ENCODE measurements at regions not wholly inside any gene's neighbourhood (a gene's known extent, or its start where the extent isn't known, plus 50 kb on each side); places are given as distances from the start of the nearest gene placed in this dataset.
"Not testable (repeated sequence)": the region's sequence is repeated elsewhere in the genome, so short reads cannot be mapped to it uniquely, and the experiment has no call there.

- H3K9me3 Mint-ChIP-seq; H3K4me1 Mint-ChIP-seq; H3K27ac Mint-ChIP-seq; ATAC-seq; DNase-seq (ENCODE audit: low spot score in 2 of 2); H3K4me3 Mint-ChIP-seq; H3K36me3 Mint-ChIP-seq: not testable (repeated sequence)
Measured at GRCh38 chr12:124070394-124071074, 97.5 kb downstream of the ZNF664 start.

DNA sequence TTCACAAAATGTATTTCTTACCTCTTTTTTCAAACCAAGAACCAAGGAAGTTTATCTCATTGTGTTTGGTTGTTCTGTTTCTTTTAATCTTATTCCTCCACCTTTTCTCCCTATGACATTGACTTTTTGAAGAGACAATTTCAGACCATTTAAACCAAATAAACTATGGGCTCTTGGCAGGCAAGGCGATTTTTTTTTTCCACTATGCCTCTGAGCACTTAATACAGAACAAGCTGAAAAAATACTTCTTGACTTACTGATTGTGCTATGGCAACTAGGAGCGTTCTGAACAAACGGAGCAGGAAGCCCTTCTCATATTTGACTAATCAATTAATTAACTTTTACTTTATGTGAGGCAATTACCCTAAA, 98.0 kb downstream of the ZNF664 start:
- H3K4me1 Mint-ChIP-seq: peaks cover 6% of the 10 kb centered on the region
- no peak for ATAC-seq
- H3K36me3 Mint-ChIP-seq: no peaks in the 10 kb centered on the region

GRCh38 chr12:124073356-124074035, 100.5 kb downstream of the ZNF664 start:
- DNase-seq (ENCODE audit: low spot score in 2 of 2) (no peak), ATAC-seq (no peak)
- peaks cover 6% of the 10 kb centered on the region for H3K4me1 Mint-ChIP-seq
- no peaks in the 10 kb centered on the region for H3K36me3 Mint-ChIP-seq
- no peak overlapping the region for H3K27ac Mint-ChIP-seq
- H3K4me3 Mint-ChIP-seq: no peak overlapping the region
- no peaks in the 10 kb centered on the region for H3K9me3 Mint-ChIP-seq

More for the DNA sequence above, 98.0 kb downstream of the ZNF664 start:
- H3K9me3 Mint-ChIP-seq: no peaks in the 10 kb centered on the region
- DNase-seq (ENCODE audit: low spot score in 2 of 2): no peak
- H3K27ac Mint-ChIP-seq: no peak overlapping the region
- no peak overlapping the region for H3K4me3 Mint-ChIP-seq

DNA sequence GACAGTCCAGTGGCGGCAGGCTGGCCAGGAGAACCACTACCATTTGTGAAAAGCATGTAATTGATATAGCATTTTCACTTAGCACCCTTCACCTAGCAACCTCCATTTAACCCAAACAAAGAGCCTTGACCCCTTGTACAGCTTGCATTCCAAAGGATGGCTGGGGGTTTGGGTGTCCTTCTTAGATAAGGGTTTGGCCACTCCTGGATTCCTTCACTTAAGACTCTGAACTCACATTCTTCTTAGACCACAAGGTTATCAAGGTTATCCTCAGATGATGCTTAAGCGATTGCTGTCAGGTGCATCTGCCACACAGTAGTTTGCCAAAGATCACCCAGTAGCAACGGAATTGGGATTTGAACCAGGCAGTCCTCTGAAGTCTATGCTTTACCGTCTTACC, 102.8 kb downstream of the ZNF664 start:
- Mint-ChIP-seq H3K36me3 (no peaks in the 10 kb centered on the region), H3K27ac (no peak overlapping the region), H3K4me3 (no peak overlapping the region), H3K4me1 (peaks cover 6% of the 10 kb centered on the region), H3K9me3 (no peaks in the 10 kb centered on the region)
- DNase-seq (ENCODE audit: low spot score in 2 of 2): no peak
- ATAC-seq: no peak

DNA sequence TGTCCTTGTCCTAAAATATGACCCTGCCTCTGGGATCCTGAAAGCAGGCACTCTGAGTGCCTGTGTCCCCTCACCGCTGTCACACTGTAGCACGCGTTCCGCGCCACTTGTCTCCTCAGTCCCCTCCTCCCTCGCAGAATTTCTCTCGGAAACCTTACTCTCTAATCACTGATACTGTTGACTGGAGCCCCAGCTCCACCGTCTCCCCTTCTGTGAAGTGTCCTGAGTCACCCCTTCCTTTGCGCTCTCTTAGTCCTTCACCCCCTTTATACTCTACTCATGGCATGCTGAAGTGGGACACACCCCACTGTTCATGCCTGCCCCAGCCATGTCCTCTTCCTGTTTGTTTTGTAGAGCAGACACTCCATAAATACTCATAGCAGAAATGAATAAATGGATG, 104.7 kb downstream of the ZNF664 start:
- Mint-ChIP-seq H3K9me3 (no peaks in the 10 kb centered on the region), H3K27ac (peak overlapping the region; percentile 7), H3K4me3 (no peak overlapping the region), H3K4me1 (peaks cover 6% of the 10 kb centered on the region), H3K36me3 (no peaks in the 10 kb centered on the region)
- DNase-seq (ENCODE audit: low spot score in 2 of 2) (no peak), ATAC-seq (no peak)

GRCh38 chr12:124078800-124079199, 105.8 kb downstream of the ZNF664 start:
- no peaks in the 10 kb centered on the region for H3K9me3 Mint-ChIP-seq
- no peaks in the 10 kb centered on the region for H3K36me3 Mint-ChIP-seq
- H3K4me3 Mint-ChIP-seq: no peak overlapping the region
- ATAC-seq (no peak), DNase-seq (ENCODE audit: low spot score in 2 of 2) (no peak)
- H3K27ac Mint-ChIP-seq: no peak overlapping the region
- H3K4me1 Mint-ChIP-seq: no peaks in the 10 kb centered on the region

GRCh38 chr12:124080649-124081048, 107.6 kb downstream of the ZNF664 start:
- no peaks in the 10 kb centered on the region for H3K9me3 Mint-ChIP-seq
- no peak for ATAC-seq
- H3K4me1 Mint-ChIP-seq: no peaks in the 10 kb centered on the region
- no peak overlapping the region for H3K4me3 Mint-ChIP-seq
- H3K36me3 Mint-ChIP-seq: no peaks in the 10 kb centered on the region
- no peak overlapping the region for H3K27ac Mint-ChIP-seq
- no peak for DNase-seq (ENCODE audit: low spot score in 2 of 2)

GRCh38 chr12:124082012-124082411, 109.0 kb downstream of the ZNF664 start:
- no peaks in the 10 kb centered on the region for H3K36me3 Mint-ChIP-seq
- no peak for ATAC-seq
- H3K4me3 Mint-ChIP-seq: no peak overlapping the region
- H3K9me3 Mint-ChIP-seq: no peaks in the 10 kb centered on the region
- no peaks in the 10 kb centered on the region for H3K4me1 Mint-ChIP-seq
- H3K27ac Mint-ChIP-seq: no peak overlapping the region
- no peak for DNase-seq (ENCODE audit: low spot score in 2 of 2)

- no peak overlapping the region for H3K27ac Mint-ChIP-seq
- DNase-seq (ENCODE audit: low spot score in 2 of 2) (no peak), ATAC-seq (no peak)
- H3K36me3 Mint-ChIP-seq: no peaks in the 10 kb centered on the region
- H3K4me3 Mint-ChIP-seq: no peak overlapping the region
- H3K4me1 Mint-ChIP-seq: no peaks in the 10 kb centered on the region
- no peaks in the 10 kb centered on the region for H3K9me3 Mint-ChIP-seq
Measured at GRCh38 chr12:124082687-124083086, 109.7 kb downstream of the ZNF664 start.

GRCh38 chr12:124083708-124084107, 110.7 kb downstream of the ZNF664 start:
- DNase-seq (ENCODE audit: low spot score in 2 of 2) (no peak), ATAC-seq (no peak)
- H3K27ac Mint-ChIP-seq: no peak overlapping the region
- H3K9me3 Mint-ChIP-seq: no peaks in the 10 kb centered on the region
- H3K4me1 Mint-ChIP-seq: no peaks in the 10 kb centered on the region
- H3K36me3 Mint-ChIP-seq: no peaks in the 10 kb centered on the region
- H3K4me3 Mint-ChIP-seq: no peak overlapping the region

- Mint-ChIP-seq H3K27ac (no peak overlapping the region), H3K36me3 (no peaks in the 10 kb centered on the region), H3K9me3 (no peaks in the 10 kb centered on the region), H3K4me3 (no peak overlapping the region), H3K4me1 (no peaks in the 10 kb centered on the region)
- DNase-seq (ENCODE audit: low spot score in 2 of 2) (no peak), ATAC-seq (no peak)
Measured at GRCh38 chr12:124085419-124086296, 112.6 kb downstream of the ZNF664 start.

- H3K36me3 Mint-ChIP-seq: no peaks in the 10 kb centered on the region
Measured at GRCh38 chr12:124086299-124086898, 113.4 kb downstream of the ZNF664 start.

GRCh38 chr12:124087266-124088051, 114.4 kb downstream of the ZNF664 start:
- no peak for ATAC-seq

More at GRCh38 chr12:124086299-124086898, 113.4 kb downstream of the ZNF664 start:
- Mint-ChIP-seq H3K9me3 (peaks cover under 1% of the 10 kb centered on the region), H3K27ac (no peak overlapping the region), H3K4me1 (no peaks in the 10 kb centered on the region), H3K4me3 (no peak overlapping the region)
- DNase-seq (ENCODE audit: low spot score in 2 of 2) (no peak), ATAC-seq (no peak)

GRCh38 chr12:124088217-124088907, 115.3 kb downstream of the ZNF664 start:
- no peaks in the 10 kb centered on the region for H3K4me1 Mint-ChIP-seq
- H3K36me3 Mint-ChIP-seq: no peaks in the 10 kb centered on the region
- H3K4me3 Mint-ChIP-seq: no peak overlapping the region
- H3K9me3 Mint-ChIP-seq: peaks cover 3% of the 10 kb centered on the region
- no peak overlapping the region for H3K27ac Mint-ChIP-seq
- no peak for ATAC-seq
- no peak for DNase-seq (ENCODE audit: low spot score in 2 of 2)

More at GRCh38 chr12:124087266-124088051, 114.4 kb downstream of the ZNF664 start:
- Mint-ChIP-seq H3K27ac (no peak overlapping the region), H3K9me3 (peaks cover 3% of the 10 kb centered on the region), H3K4me3 (no peak overlapping the region), H3K36me3 (no peaks in the 10 kb centered on the region), H3K4me1 (no peaks in the 10 kb centered on the region)
- DNase-seq (ENCODE audit: low spot score in 2 of 2): no peak
